Vagina (tissue), 2 donors: ENCODE measurements at regions not wholly inside any gene's neighbourhood (a gene's known extent, or its start where the extent isn't known, plus 50 kb on each side); places are given as distances from the start of the nearest gene placed in this dataset.

Experiments used
- POLR2A ChIP-seq, 2 donors: fragments of 450-650 bp; IDR thresholded peaks; one replicate each; pipeline ENCODE4 v1.6.1; 2017; ENCODE audit warnings: antibody characterized with exemption in 2 of 2, mild to moderate bottlenecking in 2 of 2, moderate library complexity in 2 of 2
- POLR2AphosphoS5 ChIP-seq, 2 donors: sonication (generic); formaldehyde crosslinking; IDR thresholded peaks; one replicate each; pipeline ENCODE4 v1.9.0; 2017; ENCODE audit warnings: antibody characterized with exemption in 2 of 2, mild to moderate bottlenecking in 2 of 2, low read depth in 1 of 2; ENCODE audit not compliant: insufficient read depth in 1 of 2
- TF ChIP-seq, protein P1 (sequence below), 3 experiments: fragments of 450-650 bp in 2 of 3; fragments of 200-600 bp in 1 of 3; sonication (generic) in 1 of 3; IDR thresholded peaks; one replicate each; pipeline ENCODE4 v1.5.1; 2017 to 2019; ENCODE audit warnings: antibody characterized with exemption in 3 of 3, mild to moderate bottlenecking in 2 of 3, moderate library complexity in 2 of 3

DNA sequence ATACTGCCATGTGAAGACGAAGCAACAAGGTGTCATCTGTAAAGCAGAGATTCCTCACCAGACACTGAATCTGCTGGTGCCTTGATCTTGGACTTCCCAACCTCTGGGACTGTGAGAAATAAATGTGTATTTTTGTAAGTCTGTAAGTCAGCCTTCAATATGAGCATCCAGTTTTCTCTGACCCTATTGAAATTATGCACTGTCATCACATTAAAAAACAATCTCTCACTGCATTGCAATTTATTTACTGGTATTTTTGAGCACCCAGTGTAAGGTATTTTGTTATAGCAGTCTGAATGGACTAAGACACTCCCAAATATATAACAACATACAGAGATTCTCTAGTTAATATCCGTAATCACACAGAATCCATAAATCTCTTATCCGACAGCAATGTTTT is 77.5 kb upstream of the CDK6 start:
- TF ChIP-seq, protein P1, sequence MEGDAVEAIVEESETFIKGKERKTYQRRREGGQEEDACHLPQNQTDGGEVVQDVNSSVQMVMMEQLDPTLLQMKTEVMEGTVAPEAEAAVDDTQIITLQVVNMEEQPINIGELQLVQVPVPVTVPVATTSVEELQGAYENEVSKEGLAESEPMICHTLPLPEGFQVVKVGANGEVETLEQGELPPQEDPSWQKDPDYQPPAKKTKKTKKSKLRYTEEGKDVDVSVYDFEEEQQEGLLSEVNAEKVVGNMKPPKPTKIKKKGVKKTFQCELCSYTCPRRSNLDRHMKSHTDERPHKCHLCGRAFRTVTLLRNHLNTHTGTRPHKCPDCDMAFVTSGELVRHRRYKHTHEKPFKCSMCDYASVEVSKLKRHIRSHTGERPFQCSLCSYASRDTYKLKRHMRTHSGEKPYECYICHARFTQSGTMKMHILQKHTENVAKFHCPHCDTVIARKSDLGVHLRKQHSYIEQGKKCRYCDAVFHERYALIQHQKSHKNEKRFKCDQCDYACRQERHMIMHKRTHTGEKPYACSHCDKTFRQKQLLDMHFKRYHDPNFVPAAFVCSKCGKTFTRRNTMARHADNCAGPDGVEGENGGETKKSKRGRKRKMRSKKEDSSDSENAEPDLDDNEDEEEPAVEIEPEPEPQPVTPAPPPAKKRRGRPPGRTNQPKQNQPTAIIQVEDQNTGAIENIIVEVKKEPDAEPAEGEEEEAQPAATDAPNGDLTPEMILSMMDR (IDR thresholded peaks at IDR 0.05): no peak
- TF ChIP-seq POLR2A (IDR thresholded peaks at IDR 0.05) (no peak), POLR2AphosphoS5 (IDR thresholded peaks at IDR 0.05; ENCODE audit: insufficient read depth in 1 of 2, low read depth in 1 of 2) (no peak)
